HTERT RPE-1 (cell line): ENCODE measurements at regions not wholly inside any gene's neighbourhood (a gene's known extent, or its start where the extent isn't known, plus 50 kb on each side); places are given as distances from the start of the nearest gene placed in this dataset.
"Not testable (repeated sequence)": the region's sequence is repeated elsewhere in the genome, so short reads cannot be mapped to it uniquely, and the experiment has no call there.

ENCODE experiments used
- in situ Hi-C: fragments of 300-500 bp; cut with MboI; formaldehyde crosslinking; loops from 4 replicates; pipeline ENCODE4 v1.14.3; 2020; ENCODE audit warnings: low sequenced_read_pairs

- in situ Hi-C loops: no loop called here
Observed at GRCh38 chr2:40564184-40564583, 112.3 kb upstream of the SLC8A1 start.

DNA sequence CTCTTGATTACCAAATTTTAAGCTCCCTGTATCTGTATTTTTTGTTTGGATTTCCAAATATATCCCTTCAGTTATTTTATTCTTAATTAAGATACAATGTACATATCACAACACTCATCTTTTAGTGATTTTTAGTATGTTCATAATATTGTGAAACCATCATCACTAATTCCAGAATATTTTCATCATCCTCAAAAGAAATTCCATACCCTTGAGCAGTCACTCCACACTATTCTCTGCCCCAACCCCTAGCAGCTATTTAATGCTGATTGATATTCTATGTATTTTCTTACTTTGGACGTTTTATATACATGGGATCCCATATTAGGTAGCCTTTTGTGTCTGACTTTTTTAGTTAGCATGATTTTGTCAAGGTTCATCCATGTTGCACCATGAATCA, 127.4 kb upstream of the SLC8A1 start:
- in situ Hi-C loops: no loop called here

- in situ Hi-C loops: no loop called here
Observed at GRCh38 chr2:40584432-40584831, 132.5 kb upstream of the SLC8A1 start.

- in situ Hi-C loops: no loop called here
Observed at GRCh38 chr2:40591774-40592173, 139.9 kb upstream of the SLC8A1 start.

DNA sequence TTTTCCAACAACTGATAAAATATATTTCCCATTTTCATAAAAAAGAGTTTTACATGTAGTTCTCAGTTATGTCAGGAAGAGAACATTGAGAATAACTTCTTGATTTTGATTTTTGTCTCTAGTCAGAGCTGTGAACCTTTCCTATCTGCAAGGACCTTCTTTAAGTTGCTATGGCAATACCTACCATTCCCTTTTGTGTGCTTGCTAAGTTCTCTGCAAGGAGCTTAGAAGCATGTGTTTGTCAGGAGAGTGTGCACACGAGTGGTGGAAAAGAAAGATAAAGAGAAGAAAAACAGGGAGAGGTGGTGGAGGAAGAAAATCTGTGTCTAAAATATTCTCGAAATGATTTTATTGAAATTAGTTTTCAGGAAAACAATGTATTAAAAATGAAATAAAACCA, 140.3 kb upstream of the SLC8A1 start:
- in situ Hi-C loops: no loop called here

DNA sequence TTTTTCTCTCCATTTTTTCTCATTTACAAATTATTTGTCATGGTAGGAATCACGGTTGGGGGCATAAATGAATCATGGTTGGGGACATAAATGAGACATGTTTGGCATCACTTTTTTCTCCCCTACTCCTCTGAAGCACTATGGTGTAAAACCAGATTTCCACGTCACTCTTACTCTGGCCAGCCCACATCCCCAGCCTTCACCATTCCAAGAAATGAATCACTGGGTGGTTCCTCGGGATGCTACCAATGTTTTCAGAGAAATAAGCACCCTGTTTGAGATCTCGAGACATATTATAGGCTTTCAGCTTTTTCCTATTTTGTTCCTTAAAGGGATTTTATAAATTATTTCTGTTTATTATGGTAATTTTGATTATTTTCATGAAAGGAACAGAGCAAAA, 155.0 kb upstream of the SLC8A1 start:
- in situ Hi-C loops: no loop called here

DNA sequence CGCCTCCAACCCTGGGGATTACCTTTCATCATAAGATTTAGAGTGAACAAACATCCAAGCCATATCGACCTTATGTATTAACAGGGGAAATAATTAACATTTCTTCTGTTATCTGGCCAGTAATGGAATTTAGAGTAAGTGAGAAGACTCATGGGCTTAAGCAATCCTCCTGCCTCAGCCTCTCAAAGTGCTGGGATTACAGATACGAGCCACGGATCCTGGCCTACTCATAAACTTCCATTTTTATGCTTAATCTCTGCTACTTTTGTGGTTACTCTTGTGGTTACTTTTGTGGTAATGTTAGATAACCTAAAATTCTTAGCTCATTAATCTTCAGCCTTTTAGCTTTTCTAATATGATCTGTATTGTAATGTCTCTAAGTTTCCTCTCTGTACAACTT, 159.3 kb upstream of the SLC8A1 start:
- in situ Hi-C loops: no loop called here

DNA sequence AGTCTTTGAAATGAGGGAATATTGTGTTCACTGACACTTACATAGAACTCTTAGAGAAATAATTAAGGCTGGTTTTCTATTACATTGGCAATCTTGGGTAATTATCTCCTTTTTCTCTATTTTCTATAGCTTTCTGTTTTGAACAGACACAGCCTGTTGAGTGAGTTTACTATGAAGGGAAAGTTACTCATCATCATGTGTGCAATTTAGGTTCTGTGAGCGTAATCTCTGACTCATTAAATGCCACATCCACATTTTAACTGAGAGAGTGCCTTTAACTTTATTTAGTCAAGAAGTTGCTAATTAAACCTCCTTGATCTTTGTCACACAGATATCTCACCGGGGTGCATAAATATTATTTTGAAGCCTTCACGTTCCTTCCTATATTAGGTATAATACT, 174.0 kb upstream of the SLC8A1 start:
- in situ Hi-C loops: no loop called here

GRCh38 chr2:40628556-40628955, 176.7 kb upstream of the SLC8A1 start:
- in situ Hi-C loops: no loop called here

GRCh38 chr2:40629768-40630434, 178.0 kb upstream of the SLC8A1 start:
- in situ Hi-C loops: no loop called here

GRCh38 chr2:40639320-40639719, 187.4 kb upstream of the SLC8A1 start:
- in situ Hi-C loops: no loop called here

DNA sequence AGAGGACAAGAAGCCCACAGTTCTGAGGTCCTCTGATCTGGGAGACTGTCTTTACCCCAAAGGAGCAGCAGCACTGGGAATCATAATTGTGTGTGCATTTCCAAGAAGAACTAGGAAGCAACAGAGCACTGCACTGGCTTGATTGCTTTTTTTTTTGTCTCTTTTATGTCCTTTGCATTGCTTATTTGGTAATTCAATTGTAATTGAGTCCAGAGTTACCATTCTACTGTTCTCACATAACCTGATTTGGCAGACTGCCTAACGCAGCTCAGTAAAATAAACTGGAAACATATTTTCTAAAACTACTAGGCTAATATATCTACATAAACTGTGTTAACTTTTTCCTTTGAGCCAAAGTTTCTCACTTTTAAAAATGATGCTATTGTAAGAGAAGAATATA, 190.3 kb upstream of the SLC8A1 start:
- in situ Hi-C loops: no loop called here

- in situ Hi-C loops: no loop called here
Observed at GRCh38 chr2:40642726-40643125, 190.8 kb upstream of the SLC8A1 start.

DNA sequence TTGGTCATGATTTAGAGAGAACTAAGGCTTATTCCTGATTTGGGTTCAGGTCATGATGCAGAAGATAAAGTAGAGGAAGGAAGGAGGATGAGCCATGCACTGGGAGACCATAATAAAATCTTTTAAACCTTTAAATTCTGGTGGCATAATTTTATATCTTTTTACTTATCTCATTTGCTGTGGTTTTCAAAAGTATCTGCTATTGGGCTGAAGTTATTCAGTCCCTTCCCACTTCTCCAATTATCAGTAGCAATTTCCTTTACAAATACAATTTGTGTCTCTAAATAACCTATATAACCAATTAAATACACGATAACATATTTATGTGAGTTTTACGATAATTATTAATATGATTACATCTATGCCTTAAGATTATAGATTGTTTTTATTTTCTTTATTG, 194.8 kb upstream of the SLC8A1 start:
- in situ Hi-C loops: no loop called here

- in situ Hi-C loops: no loop called here
Observed at GRCh38 chr2:40652155-40652554, 200.3 kb upstream of the SLC8A1 start.

DNA sequence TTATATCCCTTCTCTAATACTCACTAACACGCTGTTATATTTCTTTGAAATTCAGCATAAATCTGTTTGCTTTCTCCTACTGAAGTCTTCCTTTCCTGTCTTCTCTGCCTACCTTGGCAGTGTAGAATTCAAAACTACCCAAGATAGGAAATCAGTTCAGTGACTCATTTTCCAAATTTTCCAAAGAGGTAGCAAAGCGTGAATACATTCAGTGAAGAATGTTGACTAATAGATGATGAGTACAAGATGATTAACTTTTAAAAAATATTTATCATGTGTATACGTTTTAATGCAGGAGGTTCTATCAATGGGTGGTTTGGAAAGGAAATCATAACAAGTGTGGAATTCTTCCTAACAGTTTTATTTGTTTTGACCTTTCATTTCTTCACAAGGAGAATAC, 201.9 kb upstream of the SLC8A1 start:
- in situ Hi-C loops: no loop called here

DNA sequence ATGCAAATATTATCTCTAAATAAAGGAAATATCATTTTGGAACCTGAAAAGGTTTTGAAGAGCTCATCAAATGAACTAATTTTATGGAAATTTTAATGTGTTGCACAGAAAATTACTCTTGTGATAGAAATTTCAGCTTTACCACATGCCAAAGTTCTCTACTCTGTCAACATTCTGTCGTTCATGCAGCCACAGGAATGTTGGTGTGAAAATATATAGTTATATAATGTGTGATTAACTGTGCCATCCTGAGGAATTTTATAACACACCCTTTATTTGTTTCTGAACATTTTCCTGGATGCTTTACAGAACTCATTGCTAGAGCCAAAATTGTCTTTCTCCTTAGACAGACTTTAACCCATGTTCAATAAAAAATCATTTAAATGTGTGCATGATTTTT, 202.5 kb upstream of the SLC8A1 start:
- in situ Hi-C loops: no loop called here

DNA sequence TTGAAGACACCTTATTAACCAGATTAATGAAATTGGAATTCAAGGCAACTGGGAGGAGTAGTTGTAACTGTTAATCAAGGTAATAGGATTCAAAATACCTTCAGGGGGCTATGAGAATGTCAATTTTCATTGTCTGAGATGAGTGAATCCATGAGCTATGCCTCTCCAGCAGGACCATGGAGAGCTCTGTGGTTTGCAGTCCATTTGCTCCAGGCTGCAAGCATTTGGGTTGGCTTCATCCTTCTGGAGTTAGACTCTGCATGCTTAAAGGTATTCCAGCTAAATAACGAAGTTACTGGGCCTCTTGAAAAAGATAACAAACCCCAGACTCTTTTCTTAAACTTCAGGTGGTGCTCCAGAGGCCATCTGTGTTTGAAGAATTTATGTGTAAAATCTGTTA, 207.1 kb upstream of the SLC8A1 start:
- in situ Hi-C loops: no loop called here

DNA sequence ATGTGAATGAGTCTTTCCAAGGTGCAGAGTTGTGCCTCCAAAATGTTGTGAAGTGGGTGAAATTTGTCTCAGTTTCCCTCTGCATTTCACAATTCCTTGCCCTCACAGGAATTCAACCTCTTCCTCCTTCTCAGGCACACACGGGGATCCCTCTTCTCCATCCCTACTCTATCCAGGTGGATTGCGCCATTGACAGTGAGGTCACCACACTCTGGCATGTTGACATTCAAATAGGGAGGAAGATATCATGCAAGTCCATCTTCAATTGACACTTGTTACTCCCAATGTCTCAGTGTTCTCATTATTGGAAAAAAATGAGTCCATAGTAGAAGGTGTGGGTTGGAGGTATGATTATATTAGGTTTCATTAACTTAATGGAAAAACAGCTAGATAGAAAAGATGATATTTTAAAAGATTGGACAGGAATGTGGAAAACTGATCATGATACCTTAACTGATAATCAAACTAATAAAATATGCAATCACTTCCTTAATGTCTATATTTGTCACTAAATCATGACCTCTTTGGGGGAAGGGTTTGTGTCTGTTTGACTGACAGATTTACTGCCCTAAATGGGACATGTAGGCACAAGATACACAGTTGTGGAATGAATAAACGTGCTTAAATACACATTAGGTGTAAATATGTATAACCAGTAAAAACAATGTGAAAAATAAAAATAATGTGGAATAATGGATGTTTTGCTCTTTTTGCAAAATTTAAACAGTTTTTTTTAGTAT, 213.8 kb upstream of the SLC8A1 start:
- in situ Hi-C loops: no loop called here

DNA sequence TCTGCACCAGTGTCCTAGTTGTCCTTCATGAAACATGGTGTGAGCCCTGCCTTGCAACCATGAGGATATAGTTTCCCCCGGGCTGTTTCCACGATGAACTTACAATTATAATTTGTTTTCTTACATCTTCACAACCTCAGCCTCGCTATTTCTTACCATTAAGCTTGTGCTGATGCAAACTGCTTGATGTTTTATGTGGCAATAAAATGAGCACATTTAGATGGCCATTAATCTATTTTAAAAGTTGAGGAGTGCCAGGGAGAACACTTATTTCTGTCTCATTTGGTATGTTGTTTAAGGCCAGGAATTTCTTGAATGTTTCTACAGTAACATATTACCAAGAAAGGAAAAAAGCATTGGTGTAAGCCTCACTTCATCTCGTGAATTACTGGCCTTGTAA, 214.5 kb upstream of the SLC8A1 start:
- in situ Hi-C loops: no loop called here

GRCh38 chr2:40668425-40668824, 216.5 kb upstream of the SLC8A1 start:
- in situ Hi-C loops: no loop called here

- in situ Hi-C loops: not testable (repeated sequence)
Observed at GRCh38 chr2:40676134-40676790, 224.4 kb upstream of the SLC8A1 start.
